ENCODE measurements at regions not wholly inside any gene's neighbourhood (a gene's known extent, or its start where the extent isn't known, plus 50 kb on each side); places are given as distances from the start of the nearest gene placed in this dataset.

- Histone ChIP-seq H3F3A (ENCODE audit: insufficient read depth, low read length) (no peaks in the 10 kb centered on the region), H3K9ac (ENCODE audit: low read length) (no peak overlapping the region), H3K79me2 (ENCODE audit: low read length) (no peaks in the 10 kb centered on the region), H3K9me3 (replicated peaks; ENCODE audit: insufficient read depth, low read length) (no peaks in the 10 kb centered on the region), H3K36me3 (replicated peaks; ENCODE audit: insufficient read depth, low read length) (no peaks in the 10 kb centered on the region), H2AFZ (ENCODE audit: low read length) (no peak overlapping the region), H3K4me2 (ENCODE audit: low read depth, low read length) (no peak overlapping the region), H3K4me1 (ENCODE audit: low read length) (no peaks in the 10 kb centered on the region), H3K9me2 (replicated peaks; ENCODE audit: insufficient read depth, low read length) (no peaks in the 10 kb centered on the region), H3K4me3 (ENCODE audit: low read length) (no peak overlapping the region), H3K27me3 (replicated peaks; ENCODE audit: insufficient read depth, low read length) (no peaks in the 10 kb centered on the region), H3K27ac (ENCODE audit: low read length) (no peak overlapping the region), H4K20me1 (ENCODE audit: insufficient read depth, low read length) (no peaks in the 10 kb centered on the region)
- DNase-seq = no peak
- no peak for TF ChIP-seq EZH2 (optimal IDR thresholded peaks at IDR 0.05; ENCODE audit: low read depth, low read length)
- TF ChIP-seq, protein P1, sequence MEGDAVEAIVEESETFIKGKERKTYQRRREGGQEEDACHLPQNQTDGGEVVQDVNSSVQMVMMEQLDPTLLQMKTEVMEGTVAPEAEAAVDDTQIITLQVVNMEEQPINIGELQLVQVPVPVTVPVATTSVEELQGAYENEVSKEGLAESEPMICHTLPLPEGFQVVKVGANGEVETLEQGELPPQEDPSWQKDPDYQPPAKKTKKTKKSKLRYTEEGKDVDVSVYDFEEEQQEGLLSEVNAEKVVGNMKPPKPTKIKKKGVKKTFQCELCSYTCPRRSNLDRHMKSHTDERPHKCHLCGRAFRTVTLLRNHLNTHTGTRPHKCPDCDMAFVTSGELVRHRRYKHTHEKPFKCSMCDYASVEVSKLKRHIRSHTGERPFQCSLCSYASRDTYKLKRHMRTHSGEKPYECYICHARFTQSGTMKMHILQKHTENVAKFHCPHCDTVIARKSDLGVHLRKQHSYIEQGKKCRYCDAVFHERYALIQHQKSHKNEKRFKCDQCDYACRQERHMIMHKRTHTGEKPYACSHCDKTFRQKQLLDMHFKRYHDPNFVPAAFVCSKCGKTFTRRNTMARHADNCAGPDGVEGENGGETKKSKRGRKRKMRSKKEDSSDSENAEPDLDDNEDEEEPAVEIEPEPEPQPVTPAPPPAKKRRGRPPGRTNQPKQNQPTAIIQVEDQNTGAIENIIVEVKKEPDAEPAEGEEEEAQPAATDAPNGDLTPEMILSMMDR (IDR thresholded peaks at IDR 0.05; ENCODE audit: low read length) = peak; percentile 33
Observed at GRCh38 chr2:125364192-125364983, 1291.6 kb upstream of the GYPC start.

- Histone ChIP-seq H3K79me2 (ENCODE audit: low read length) (no peaks in the 10 kb centered on the region), H3K27ac (ENCODE audit: low read length) (no peak overlapping the region), H3K36me3 (replicated peaks; ENCODE audit: insufficient read depth, low read length) (no peaks in the 10 kb centered on the region), H3K4me3 (ENCODE audit: low read length) (no peak overlapping the region), H3F3A (ENCODE audit: insufficient read depth, low read length) (no peaks in the 10 kb centered on the region), H3K9me3 (replicated peaks; ENCODE audit: insufficient read depth, low read length) (no peaks in the 10 kb centered on the region), H3K27me3 (replicated peaks; ENCODE audit: insufficient read depth, low read length) (no peaks in the 10 kb centered on the region), H3K9me2 (replicated peaks; ENCODE audit: insufficient read depth, low read length) (no peaks in the 10 kb centered on the region), H3K4me2 (ENCODE audit: low read depth, low read length) (no peak overlapping the region), H3K9ac (ENCODE audit: low read length) (no peak overlapping the region), H2AFZ (ENCODE audit: low read length) (no peak overlapping the region), H3K4me1 (ENCODE audit: low read length) (no peaks in the 10 kb centered on the region), H4K20me1 (ENCODE audit: insufficient read depth, low read length) (no peaks in the 10 kb centered on the region)
- DNase-seq = no peak
- no peak for TF ChIP-seq EZH2phosphoT487 (IDR thresholded peaks at IDR 0.05; ENCODE audit: low read length)
- no peak for TF ChIP-seq EZH2 (optimal IDR thresholded peaks at IDR 0.05; ENCODE audit: low read depth, low read length)
- TF ChIP-seq, protein P1 (IDR thresholded peaks at IDR 0.05; ENCODE audit: low read length) = no peak
Observed at GRCh38 chr2:125364984-125365265, 1291.0 kb upstream of the GYPC start.

DNA sequence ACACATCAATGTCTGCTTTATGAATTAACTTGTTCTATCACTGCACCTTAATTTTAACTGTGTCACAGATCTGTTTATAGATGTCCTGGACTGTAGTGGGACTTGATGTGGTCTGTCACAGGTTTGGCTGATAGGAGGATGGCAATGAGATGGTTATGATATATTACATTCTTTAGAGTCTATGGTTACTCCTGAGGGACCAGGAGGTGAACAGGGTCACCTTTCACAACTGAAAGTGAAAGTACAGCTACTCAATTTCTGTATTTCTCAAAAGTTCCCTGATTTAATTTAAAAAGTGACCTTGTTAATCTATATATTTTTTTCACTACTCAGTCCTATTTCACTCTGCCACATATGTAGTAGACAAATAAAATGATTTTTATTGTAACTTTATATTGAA, 1284.1 kb upstream of the GYPC start:
- no peaks in the 10 kb centered on the region for H3K9me3 ChIP-seq (replicated peaks; ENCODE audit: insufficient read depth, low read length)
- H3F3A ChIP-seq (ENCODE audit: insufficient read depth, low read length) = no peaks in the 10 kb centered on the region
- H3K4me3 ChIP-seq (ENCODE audit: low read length) = no peak overlapping the region
- TF ChIP-seq, protein P1 (IDR thresholded peaks at IDR 0.05; ENCODE audit: low read length) = no peak
- TF ChIP-seq EZH2 (optimal IDR thresholded peaks at IDR 0.05; ENCODE audit: low read depth, low read length) (no peak), EZH2phosphoT487 (IDR thresholded peaks at IDR 0.05; ENCODE audit: low read length) (no peak)
- no peaks in the 10 kb centered on the region for H3K9me2 ChIP-seq (replicated peaks; ENCODE audit: insufficient read depth, low read length)
- no peaks in the 10 kb centered on the region for H3K79me2 ChIP-seq (ENCODE audit: low read length)
- no peaks in the 10 kb centered on the region for H3K27me3 ChIP-seq (replicated peaks; ENCODE audit: insufficient read depth, low read length)
- no peaks in the 10 kb centered on the region for H4K20me1 ChIP-seq (ENCODE audit: insufficient read depth, low read length)
- H3K4me2 ChIP-seq (ENCODE audit: low read depth, low read length) = no peak overlapping the region
- H2AFZ ChIP-seq (ENCODE audit: low read length) = no peak overlapping the region
- DNase-seq = peak; percentile 14
- no peak overlapping the region for H3K9ac ChIP-seq (ENCODE audit: low read length)
- H3K27ac ChIP-seq (ENCODE audit: low read length) = no peak overlapping the region
- H3K36me3 ChIP-seq (replicated peaks; ENCODE audit: insufficient read depth, low read length) = no peaks in the 10 kb centered on the region
- 0 out of 2 replicates have a peak, but pooled peaks cover 2% of the 10 kb centered on the region for H3K4me1 ChIP-seq (ENCODE audit: low read length)
